ENCODE measurements at regions not wholly inside any gene's neighbourhood (a gene's known extent, or its start where the extent isn't known, plus 50 kb on each side); places are given as distances from the start of the nearest gene placed in this dataset.

DNA sequence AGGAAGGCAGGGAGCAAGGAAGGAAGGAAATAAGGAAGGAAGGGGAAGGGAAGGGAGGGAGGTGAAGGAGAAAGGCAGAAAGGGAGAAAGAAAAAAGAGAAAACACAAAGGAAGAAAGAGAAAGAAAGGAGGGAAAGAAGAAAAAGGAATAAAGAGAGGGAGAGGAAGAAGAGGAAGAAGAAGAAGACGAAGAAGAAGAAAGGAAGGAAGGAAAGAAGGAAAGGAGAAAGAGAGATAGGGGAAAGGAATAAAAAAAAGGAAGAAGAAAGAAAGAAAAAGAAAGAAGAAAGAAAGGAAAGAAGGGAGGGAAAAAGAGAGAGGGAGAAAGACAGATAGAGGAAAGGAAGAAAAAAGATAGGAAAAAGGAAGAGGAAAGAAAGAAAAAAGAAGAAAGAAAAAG is 128.0 kb downstream of the MXRA5 start:
- no peak for DNase-seq (ENCODE audit: extremely low read depth, low read depth)
- no peak overlapping the region for H3K4me3 ChIP-seq (replicated peaks; ENCODE audit: low read depth, low read length)
- TF ChIP-seq CTCF (IDR thresholded peaks at IDR 0.05; ENCODE audit: low read depth, low read length, missing control alignments): no peak

GRCh38 chrX:3216581-3217180 is 129.8 kb downstream of the MXRA5 start:
- DNase-seq (ENCODE audit: extremely low read depth, low read depth): no peak
- no peak overlapping the region for H3K4me3 ChIP-seq (replicated peaks; ENCODE audit: low read depth, low read length)
- no peak for TF ChIP-seq CTCF (IDR thresholded peaks at IDR 0.05; ENCODE audit: low read depth, low read length, missing control alignments)

DNA sequence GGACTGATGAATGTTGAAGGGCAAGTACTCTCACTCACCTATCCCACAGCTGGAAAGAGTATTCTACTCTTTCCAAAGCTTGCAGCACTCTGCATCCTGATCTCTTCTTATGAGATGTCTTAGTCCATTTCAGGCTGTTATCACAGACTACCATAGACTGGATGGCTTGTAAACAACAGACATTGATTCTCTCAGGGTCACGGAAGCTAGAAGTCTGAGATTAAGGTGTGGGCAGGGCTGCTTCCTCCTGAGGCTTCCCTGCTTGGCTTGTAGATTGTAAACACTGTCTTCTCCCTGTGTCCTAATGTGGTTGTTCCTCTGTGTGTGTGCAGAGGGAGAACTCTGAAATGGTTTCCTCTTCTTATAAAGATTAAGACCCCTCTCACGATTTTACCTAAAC is 131.2 kb downstream of the MXRA5 start:
- H3K4me3 ChIP-seq (replicated peaks; ENCODE audit: low read depth, low read length): no peak overlapping the region
- DNase-seq (ENCODE audit: extremely low read depth, low read depth): no peak
- no peak for TF ChIP-seq CTCF (IDR thresholded peaks at IDR 0.05; ENCODE audit: low read depth, low read length, missing control alignments)

GRCh38 chrX:3206314-3206713 is 140.1 kb downstream of the MXRA5 start:
- H3K4me3 ChIP-seq (replicated peaks; ENCODE audit: low read depth, low read length): no peak overlapping the region
- no peak for DNase-seq (ENCODE audit: extremely low read depth, low read depth)
- no peak for TF ChIP-seq CTCF (IDR thresholded peaks at IDR 0.05; ENCODE audit: low read depth, low read length, missing control alignments)

GRCh38 chrX:3204606-3205005 is 141.8 kb downstream of the MXRA5 start:
- no peak for DNase-seq (ENCODE audit: extremely low read depth, low read depth)

GRCh38 chrX:3195845-3196244 is 150.6 kb downstream of the MXRA5 start:
- no peak for DNase-seq (ENCODE audit: extremely low read depth, low read depth)
- H3K4me3 ChIP-seq (replicated peaks; ENCODE audit: low read depth, low read length): no peak overlapping the region
- TF ChIP-seq CTCF (IDR thresholded peaks at IDR 0.05; ENCODE audit: low read depth, low read length, missing control alignments): no peak

More at GRCh38 chrX:3204606-3205005, 141.8 kb downstream of the MXRA5 start:
- no peak for TF ChIP-seq CTCF (IDR thresholded peaks at IDR 0.05; ENCODE audit: low read depth, low read length, missing control alignments)
- no peak overlapping the region for H3K4me3 ChIP-seq (replicated peaks; ENCODE audit: low read depth, low read length)

GRCh38 chrX:3192835-3193234 is 151.6 kb downstream of the ARSF start:
- H3K4me3 ChIP-seq (replicated peaks; ENCODE audit: low read depth, low read length): no peak overlapping the region
- no peak for TF ChIP-seq CTCF (IDR thresholded peaks at IDR 0.05; ENCODE audit: low read depth, low read length, missing control alignments)
- DNase-seq (ENCODE audit: extremely low read depth, low read depth): no peak
